ENCODE measurements at regions not wholly inside any gene's neighbourhood (a gene's known extent, or its start where the extent isn't known, plus 50 kb on each side); places are given as distances from the start of the nearest gene placed in this dataset.

- Histone ChIP-seq H3K27me3 (ENCODE audit: insufficient read depth, low read depth, low read length) (no peaks in the 10 kb centered on the region), H3K9me2 (ENCODE audit: insufficient read depth, low read length) (no peaks in the 10 kb centered on the region), H3K4me2 (ENCODE audit: low read length) (no peak overlapping the region), H3K79me2 (replicated peaks; ENCODE audit: insufficient read depth, low read length) (no peaks in the 10 kb centered on the region), H2AFZ (ENCODE audit: low read depth, low read length) (no peak overlapping the region), H3K4me3 (ENCODE audit: low read length) (no peak overlapping the region), H3K9ac (ENCODE audit: low read length) (no peak overlapping the region), H3K9me3 (ENCODE audit: low read length) (no peaks in the 10 kb centered on the region), H3F3A (ENCODE audit: insufficient read depth, low read length, poor library complexity, severe bottlenecking) (no peaks in the 10 kb centered on the region), H3K36me3 (ENCODE audit: insufficient read depth, low read length) (no peaks in the 10 kb centered on the region), H3K27ac (ENCODE audit: low read length) (no peak overlapping the region), H4K20me1 (ENCODE audit: insufficient read depth) (no peaks in the 10 kb centered on the region)
- TF ChIP-seq SMC3 (conservative IDR thresholded peaks at IDR 0.05; ENCODE audit: poor library complexity) (no peak), CTCF (IDR thresholded peaks at IDR 0.05; ENCODE audit: poor library complexity, severe bottlenecking) (no peak), EZH2 (IDR thresholded peaks at IDR 0.05; ENCODE audit: borderline replicate concordance, insufficient read depth, low read length, poor library complexity, severe bottlenecking) (no peak), TAF1 (IDR thresholded peaks at IDR 0.05; ENCODE audit: low read depth) (no peak), MXI1 (conservative IDR thresholded peaks at IDR 0.05; ENCODE audit: poor library complexity, severe bottlenecking) (no peak), POLR2AphosphoS5 (IDR thresholded peaks at IDR 0.05) (no peak), RAD21 (conservative IDR thresholded peaks at IDR 0.05) (no peak), REST (IDR thresholded peaks at IDR 0.05; ENCODE audit: borderline replicate concordance) (no peak), EP300 (conservative IDR thresholded peaks at IDR 0.05; ENCODE audit: poor library complexity, severe bottlenecking) (no peak)
Measured at GRCh38 chr16:59195242-59195641, 461.1 kb upstream of the GOT2 start.

GRCh38 chr16:59193637-59194036 is 459.5 kb upstream of the GOT2 start:
- no peak overlapping the region for H3K4me3 ChIP-seq (ENCODE audit: low read length)
- H3K36me3 ChIP-seq (ENCODE audit: insufficient read depth, low read length) = no peaks in the 10 kb centered on the region
- H3K9me3 ChIP-seq (ENCODE audit: low read length) = no peaks in the 10 kb centered on the region
- no peaks in the 10 kb centered on the region for H3K27me3 ChIP-seq (ENCODE audit: insufficient read depth, low read depth, low read length)
- TF ChIP-seq POLR2AphosphoS5 (IDR thresholded peaks at IDR 0.05) (no peak), EP300 (conservative IDR thresholded peaks at IDR 0.05; ENCODE audit: poor library complexity, severe bottlenecking) (no peak), RAD21 (conservative IDR thresholded peaks at IDR 0.05) (no peak), EZH2 (IDR thresholded peaks at IDR 0.05; ENCODE audit: borderline replicate concordance, insufficient read depth, low read length, poor library complexity, severe bottlenecking) (no peak), MXI1 (conservative IDR thresholded peaks at IDR 0.05; ENCODE audit: poor library complexity, severe bottlenecking) (no peak), REST (IDR thresholded peaks at IDR 0.05; ENCODE audit: borderline replicate concordance) (no peak), CTCF (IDR thresholded peaks at IDR 0.05; ENCODE audit: poor library complexity, severe bottlenecking) (no peak), TAF1 (IDR thresholded peaks at IDR 0.05; ENCODE audit: low read depth) (no peak), SMC3 (conservative IDR thresholded peaks at IDR 0.05; ENCODE audit: poor library complexity) (no peak)
- no peaks in the 10 kb centered on the region for H3K79me2 ChIP-seq (replicated peaks; ENCODE audit: insufficient read depth, low read length)
- no peak overlapping the region for H3K9ac ChIP-seq (ENCODE audit: low read length)
- no peaks in the 10 kb centered on the region for H3F3A ChIP-seq (ENCODE audit: insufficient read depth, low read length, poor library complexity, severe bottlenecking)
- H3K27ac ChIP-seq (ENCODE audit: low read length) = no peak overlapping the region
- H4K20me1 ChIP-seq (ENCODE audit: insufficient read depth) = no peaks in the 10 kb centered on the region
- no peak overlapping the region for H2AFZ ChIP-seq (ENCODE audit: low read depth, low read length)
- H3K9me2 ChIP-seq (ENCODE audit: insufficient read depth, low read length) = no peaks in the 10 kb centered on the region
- H3K4me2 ChIP-seq (ENCODE audit: low read length) = no peak overlapping the region

Data from neural cell (in vitro differentiated cells).